ENCODE measurements at regions not wholly inside any gene's neighbourhood (a gene's known extent, or its start where the extent isn't known, plus 50 kb on each side); places are given as distances from the start of the nearest gene placed in this dataset.

- TF ChIP-seq, protein P1, sequence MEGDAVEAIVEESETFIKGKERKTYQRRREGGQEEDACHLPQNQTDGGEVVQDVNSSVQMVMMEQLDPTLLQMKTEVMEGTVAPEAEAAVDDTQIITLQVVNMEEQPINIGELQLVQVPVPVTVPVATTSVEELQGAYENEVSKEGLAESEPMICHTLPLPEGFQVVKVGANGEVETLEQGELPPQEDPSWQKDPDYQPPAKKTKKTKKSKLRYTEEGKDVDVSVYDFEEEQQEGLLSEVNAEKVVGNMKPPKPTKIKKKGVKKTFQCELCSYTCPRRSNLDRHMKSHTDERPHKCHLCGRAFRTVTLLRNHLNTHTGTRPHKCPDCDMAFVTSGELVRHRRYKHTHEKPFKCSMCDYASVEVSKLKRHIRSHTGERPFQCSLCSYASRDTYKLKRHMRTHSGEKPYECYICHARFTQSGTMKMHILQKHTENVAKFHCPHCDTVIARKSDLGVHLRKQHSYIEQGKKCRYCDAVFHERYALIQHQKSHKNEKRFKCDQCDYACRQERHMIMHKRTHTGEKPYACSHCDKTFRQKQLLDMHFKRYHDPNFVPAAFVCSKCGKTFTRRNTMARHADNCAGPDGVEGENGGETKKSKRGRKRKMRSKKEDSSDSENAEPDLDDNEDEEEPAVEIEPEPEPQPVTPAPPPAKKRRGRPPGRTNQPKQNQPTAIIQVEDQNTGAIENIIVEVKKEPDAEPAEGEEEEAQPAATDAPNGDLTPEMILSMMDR (IDR thresholded peaks at IDR 0.05) = no peak
- no peak for TF ChIP-seq POLR2A (IDR thresholded peaks at IDR 0.05)
Observed at GRCh38 chr15:60244813-60245212, 153.0 kb downstream of the ANXA2 start.

All from testis (tissue), 2 donors.